Neuronal stem cell (in vitro differentiated cells): ENCODE measurements at regions not wholly inside any gene's neighbourhood (a gene's known extent, or its start where the extent isn't known, plus 50 kb on each side); places are given as distances from the start of the nearest gene placed in this dataset.

Experiments
- DNase-seq: peaks from one replicate; pipeline ENCODE4 v3.0.0-alpha.2; 2013; ENCODE audit warnings: low spot score
- H2AFZ ChIP-seq: one replicate; pipeline ENCODE4 v1.6.1; 2013; ENCODE audit warnings: mild to moderate bottlenecking, low read length, inconsistent platforms
- H2AK5ac ChIP-seq: 2 replicates; pipeline ENCODE4 v1.6.1; 2013; ENCODE audit warnings: low read depth, mild to moderate bottlenecking, inconsistent platforms, low read length, moderate library complexity, mixed read lengths
- H2BK120ac ChIP-seq: 2 replicates; pipeline ENCODE4 v1.6.1; 2013; ENCODE audit warnings: low read depth, mild to moderate bottlenecking, inconsistent platforms, low read length, moderate library complexity, mixed read lengths
- H2BK12ac ChIP-seq: one replicate; pipeline ENCODE4 v1.6.1; 2013; ENCODE audit warnings: low read length, inconsistent platforms
- H2BK15ac ChIP-seq: 2 replicates; pipeline ENCODE4 v1.6.1; 2013; ENCODE audit warnings: mild to moderate bottlenecking, low read length, inconsistent platforms, mixed read lengths
- H2BK5ac ChIP-seq: one replicate; pipeline ENCODE4 v1.6.1; 2013; ENCODE audit warnings: inconsistent platforms, mild to moderate bottlenecking, low read length, moderate library complexity
- H3K14ac ChIP-seq: one replicate; pipeline ENCODE4 v1.6.1; 2013; ENCODE audit warnings: low read length, inconsistent platforms
- H3K18ac ChIP-seq: 2 replicates; pipeline ENCODE4 v1.6.1; 2013; ENCODE audit warnings: low read length, inconsistent platforms
- H3K23ac ChIP-seq: 2 replicates; pipeline ENCODE4 v1.6.1; 2013; ENCODE audit warnings: low read depth, mild to moderate bottlenecking, mixed read lengths, low read length, inconsistent platforms; ENCODE audit not compliant: poor library complexity
- H3K27ac ChIP-seq: replicated peaks from 3 replicates; pipeline ENCODE4 v1.5.1; 2013; ENCODE audit warnings: low read length, inconsistent platforms
- H3K27me3 ChIP-seq, 3 experiments: 2 replicates each; pipeline ENCODE4 v1.6.1; 2013; ENCODE audit warnings: low read length in 3 of 3, mild to moderate bottlenecking in 2 of 3, inconsistent platforms in 1 of 3, low read depth in 1 of 3, mixed read lengths in 1 of 3, moderate library complexity in 1 of 3; ENCODE audit not compliant: control insufficient read depth in 3 of 3, insufficient read depth in 3 of 3
- H3K36me3 ChIP-seq, 2 donors: replicated peaks in 1 of 2; 2 replicates each; pipeline ENCODE4 v1.6.1; 2013; ENCODE audit warnings: low read length in 2 of 2; ENCODE audit not compliant: control insufficient read depth in 2 of 2, insufficient read depth in 2 of 2
- H3K4ac ChIP-seq: 2 replicates; pipeline ENCODE4 v1.6.1; 2013; ENCODE audit warnings: inconsistent platforms, mild to moderate bottlenecking, low read length, moderate library complexity
- H3K4me1 ChIP-seq, 2 donors: 1 replicate in 1 of 2; 2 replicates in 1 of 2; pipeline ENCODE4 v1.6.1; 2013; ENCODE audit warnings: low read length in 2 of 2, low read depth in 1 of 2; ENCODE audit not compliant: control insufficient read depth in 2 of 2, insufficient read depth in 1 of 2
- H3K4me2 ChIP-seq: one replicate; pipeline ENCODE4 v1.6.1; 2013; ENCODE audit warnings: mild to moderate bottlenecking, low read length, inconsistent platforms; ENCODE audit not compliant: insufficient read depth, poor library complexity, severe bottlenecking
- H3K4me3 ChIP-seq, 2 donors: 2 replicates each; pipeline ENCODE4 v1.5.1; 2013; ENCODE audit warnings: low read length in 2 of 2, mild to moderate bottlenecking in 2 of 2, inconsistent platforms in 1 of 2, moderate library complexity in 1 of 2
- H3K79me1 ChIP-seq: one replicate; pipeline ENCODE4 v1.6.1; 2013; ENCODE audit warnings: low read depth, mild to moderate bottlenecking, inconsistent platforms, low read length, moderate library complexity
- H3K9ac ChIP-seq: one replicate; pipeline ENCODE4 v1.6.1; 2013; ENCODE audit warnings: mild to moderate bottlenecking, low read depth, low read length, inconsistent platforms; ENCODE audit not compliant: poor library complexity
- H3K9me3 ChIP-seq, 2 donors: replicated peaks in 1 of 2; 2 replicates each; pipeline versions ENCODE3 to v1.6.1; 2013; ENCODE audit warnings: low read length in 2 of 2, mild to moderate bottlenecking in 2 of 2, inconsistent platforms in 1 of 2, low read depth in 1 of 2, mixed read lengths in 1 of 2, moderate library complexity in 1 of 2; ENCODE audit not compliant: control insufficient read depth in 2 of 2, insufficient read depth in 1 of 2
- H4K8ac ChIP-seq: one replicate; pipeline ENCODE4 v1.6.1; 2013; ENCODE audit warnings: low read depth, mild to moderate bottlenecking, inconsistent platforms, low read length, moderate library complexity
- H4K91ac ChIP-seq: one replicate; pipeline ENCODE4 v1.6.1; 2013; ENCODE audit warnings: low read length, low read depth, mild to moderate bottlenecking, inconsistent platforms; ENCODE audit not compliant: poor library complexity
- WGBS, 2 donors: extraction: QIAGEN DNeasy Blood & Tissue Kit; methylation state at CpG; one replicate each; pipeline ENCODE4 v1.1.7; 2013; ENCODE audit warnings: missing lambda C conversion rate in 2 of 2, mixed read lengths in 1 of 2; ENCODE audit not compliant: insufficient read length in 2 of 2, insufficient replicate concordance in 1 of 2; ENCODE audit errors: extremely low coverage in 2 of 2; 5-methylcytosine and 5-hydroxymethylcytosine counted together

GRCh38 chr21:27647401-27647800 is 680.5 kb upstream of the ADAMTS5 start:
- H3K36me3 ChIP-seq, result no peaks in the 10 kb centered on the region
- H2AK5ac ChIP-seq, result no peak overlapping the region
- WGBS, 2 donors, result no CpG with 5 or more reads among the region's 3 CpGs
- H2BK12ac ChIP-seq, result no peak overlapping the region
- DNase-seq, result no peak
- H2AFZ ChIP-seq, result no peak overlapping the region
- H3K18ac ChIP-seq, result no peak overlapping the region
- H4K8ac ChIP-seq, result no peak overlapping the region
- H3K27me3 ChIP-seq, result no peaks in the 10 kb centered on the region
- no peaks in the 10 kb centered on the region for H3K79me1 ChIP-seq
- H2BK120ac ChIP-seq, result no peak overlapping the region
- H3K27ac ChIP-seq, result no peak overlapping the region
- no peak overlapping the region for H2BK15ac ChIP-seq
- H3K14ac ChIP-seq, result no peak overlapping the region
- H3K4ac ChIP-seq, result no peak overlapping the region
- no peak overlapping the region for H3K9ac ChIP-seq
- H3K4me3 ChIP-seq, result no peak overlapping the region
- no peak overlapping the region for H3K23ac ChIP-seq
- H4K91ac ChIP-seq, result no peak overlapping the region
- no peak overlapping the region for H2BK5ac ChIP-seq
- H3K4me1 ChIP-seq, result no peaks in the 10 kb centered on the region
- no peaks in the 10 kb centered on the region for H3K9me3 ChIP-seq
- no peak overlapping the region for H3K4me2 ChIP-seq

DNA sequence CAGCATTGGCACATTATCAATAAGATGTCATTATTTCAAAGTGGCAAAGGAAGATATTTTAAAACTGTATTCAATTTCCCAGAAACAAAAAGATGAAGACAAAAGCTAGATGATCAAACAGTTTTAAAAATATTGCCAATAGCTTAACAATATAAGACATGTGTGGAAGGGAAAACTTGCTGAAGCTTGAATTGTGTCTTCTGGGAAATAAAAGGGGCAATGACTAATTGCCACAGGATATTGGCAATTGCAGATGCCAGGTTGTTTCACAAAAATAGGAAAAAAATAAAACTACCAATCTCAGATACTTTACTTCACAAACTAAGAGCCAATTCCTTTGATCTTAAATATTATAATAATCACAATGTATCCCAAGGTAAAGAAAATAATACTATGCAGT is 679.8 kb upstream of the ADAMTS5 start:
- no peak overlapping the region for H3K27ac ChIP-seq
- no peaks in the 10 kb centered on the region for H3K36me3 ChIP-seq
- no peak overlapping the region for H3K9ac ChIP-seq
- no peak overlapping the region for H3K4ac ChIP-seq
- no peak overlapping the region for H2BK12ac ChIP-seq
- H3K9me3 ChIP-seq, result no peaks in the 10 kb centered on the region
- H3K27me3 ChIP-seq, result no peaks in the 10 kb centered on the region
- no peak overlapping the region for H2AFZ ChIP-seq
- H3K79me1 ChIP-seq, result no peaks in the 10 kb centered on the region
- H2AK5ac ChIP-seq, result no peak overlapping the region
- DNase-seq, result no peak
- H2BK120ac ChIP-seq, result no peak overlapping the region
- no peak overlapping the region for H2BK5ac ChIP-seq
- H3K23ac ChIP-seq, result no peak overlapping the region
- no peaks in the 10 kb centered on the region for H3K4me1 ChIP-seq
- H3K18ac ChIP-seq, result no peak overlapping the region
- no peak overlapping the region for H3K4me2 ChIP-seq
- no peak overlapping the region for H2BK15ac ChIP-seq
- H4K91ac ChIP-seq, result no peak overlapping the region
- no peak overlapping the region for H3K14ac ChIP-seq
- H3K4me3 ChIP-seq, result no peak overlapping the region
- no peak overlapping the region for H4K8ac ChIP-seq

GRCh38 chr21:27646056-27646455 is 679.2 kb upstream of the ADAMTS5 start:
- Histone ChIP-seq H3K4me2 (no peak overlapping the region), H4K91ac (no peak overlapping the region), H3K9ac (no peak overlapping the region), H3K79me1 (no peaks in the 10 kb centered on the region), H2BK5ac (no peak overlapping the region), H3K36me3 (no peaks in the 10 kb centered on the region), H3K23ac (no peak overlapping the region), H3K27ac (no peak overlapping the region), H3K4me3 (no peak overlapping the region), H3K18ac (no peak overlapping the region), H3K9me3 (no peaks in the 10 kb centered on the region), H3K27me3 (no peaks in the 10 kb centered on the region), H3K14ac (no peak overlapping the region), H2BK12ac (no peak overlapping the region), H3K4ac (no peak overlapping the region), H2BK15ac (no peak overlapping the region), H3K4me1 (no peaks in the 10 kb centered on the region), H2AFZ (no peak overlapping the region), H2AK5ac (no peak overlapping the region), H4K8ac (no peak overlapping the region), H2BK120ac (no peak overlapping the region)
- DNase-seq, result no peak
- WGBS, 2 donors, result no CpG with 5 or more reads among the region's 2 CpGs

GRCh38 chr21:27645285-27645684 is 678.4 kb upstream of the ADAMTS5 start:
- Histone ChIP-seq H3K27me3 (no peaks in the 10 kb centered on the region), H2BK12ac (no peak overlapping the region), H2BK5ac (no peak overlapping the region), H2AFZ (no peak overlapping the region), H2BK120ac (no peak overlapping the region), H4K91ac (no peak overlapping the region), H3K9me3 (no peaks in the 10 kb centered on the region), H3K4me1 (no peaks in the 10 kb centered on the region), H3K4me3 (no peak overlapping the region), H3K27ac (no peak overlapping the region), H3K9ac (no peak overlapping the region), H3K14ac (no peak overlapping the region), H2AK5ac (no peak overlapping the region), H3K79me1 (no peaks in the 10 kb centered on the region), H3K23ac (no peak overlapping the region), H3K4me2 (no peak overlapping the region), H4K8ac (no peak overlapping the region), H2BK15ac (no peak overlapping the region), H3K36me3 (no peaks in the 10 kb centered on the region), H3K18ac (no peak overlapping the region), H3K4ac (no peak overlapping the region)
- DNase-seq, result no peak
